Uterus (tissue), 2 donors: ENCODE measurements at regions not wholly inside any gene's neighbourhood (a gene's known extent, or its start where the extent isn't known, plus 50 kb on each side); places are given as distances from the start of the nearest gene placed in this dataset.

Experiments
- POLR2A ChIP-seq, 2 donors: fragments of 450-650 bp; IDR thresholded peaks; one replicate each; pipeline ENCODE4 v1.6.1; 2016; ENCODE audit warnings: antibody characterized with exemption in 2 of 2, mild to moderate bottlenecking in 1 of 2, moderate library complexity in 1 of 2
- TF ChIP-seq, protein P1 (sequence below), 4 experiments: fragments of 200-600 bp in 2 of 4; fragments of 450-650 bp in 2 of 4; sonication (generic) in 2 of 4; IDR thresholded peaks; one replicate each; pipeline ENCODE4 v1.5.1; 2016 to 2019; ENCODE audit warnings: antibody characterized with exemption in 4 of 4, mild to moderate bottlenecking in 2 of 4, moderate library complexity in 1 of 4

DNA sequence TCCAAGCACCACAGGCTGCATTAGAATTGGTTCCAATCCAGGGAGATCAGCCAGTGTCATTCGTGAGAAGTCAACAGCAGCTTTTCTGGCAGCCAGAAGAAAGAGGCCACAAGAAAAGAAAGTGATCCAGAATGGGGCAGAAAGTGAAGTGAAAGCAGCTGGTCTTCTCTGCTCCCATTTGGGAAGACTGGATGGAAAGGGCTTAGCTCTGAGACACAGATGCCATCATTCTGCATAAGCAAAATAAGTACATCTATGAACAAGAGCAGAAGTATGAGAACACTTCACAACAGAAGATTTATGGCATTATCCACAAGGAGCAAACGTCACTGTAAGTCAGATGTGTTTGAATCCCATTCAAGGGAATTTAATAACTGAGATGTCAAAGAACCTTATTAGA is 326.5 kb upstream of the ESRRG start:
- TF ChIP-seq, protein P1, sequence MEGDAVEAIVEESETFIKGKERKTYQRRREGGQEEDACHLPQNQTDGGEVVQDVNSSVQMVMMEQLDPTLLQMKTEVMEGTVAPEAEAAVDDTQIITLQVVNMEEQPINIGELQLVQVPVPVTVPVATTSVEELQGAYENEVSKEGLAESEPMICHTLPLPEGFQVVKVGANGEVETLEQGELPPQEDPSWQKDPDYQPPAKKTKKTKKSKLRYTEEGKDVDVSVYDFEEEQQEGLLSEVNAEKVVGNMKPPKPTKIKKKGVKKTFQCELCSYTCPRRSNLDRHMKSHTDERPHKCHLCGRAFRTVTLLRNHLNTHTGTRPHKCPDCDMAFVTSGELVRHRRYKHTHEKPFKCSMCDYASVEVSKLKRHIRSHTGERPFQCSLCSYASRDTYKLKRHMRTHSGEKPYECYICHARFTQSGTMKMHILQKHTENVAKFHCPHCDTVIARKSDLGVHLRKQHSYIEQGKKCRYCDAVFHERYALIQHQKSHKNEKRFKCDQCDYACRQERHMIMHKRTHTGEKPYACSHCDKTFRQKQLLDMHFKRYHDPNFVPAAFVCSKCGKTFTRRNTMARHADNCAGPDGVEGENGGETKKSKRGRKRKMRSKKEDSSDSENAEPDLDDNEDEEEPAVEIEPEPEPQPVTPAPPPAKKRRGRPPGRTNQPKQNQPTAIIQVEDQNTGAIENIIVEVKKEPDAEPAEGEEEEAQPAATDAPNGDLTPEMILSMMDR (IDR thresholded peaks at IDR 0.05) = no peak
- TF ChIP-seq POLR2A (IDR thresholded peaks at IDR 0.05) = no peak
